ENCODE measurements at regions not wholly inside any gene's neighbourhood (a gene's known extent, or its start where the extent isn't known, plus 50 kb on each side); places are given as distances from the start of the nearest gene placed in this dataset.

- in situ Hi-C loops (cut with MboI; ENCODE audit: low sequenced_read_pairs) (no loop called here), dilution Hi-C loops (cut with HindIII; ENCODE audit: low sequenced_read_pairs, unreplicated experiment) (no loop called here)
Measured at GRCh38 chr3:147299656-147300055, 106.7 kb downstream of the ZIC4 start.

More at GRCh38 chr3:147299656-147300055, 106.7 kb downstream of the ZIC4 start:
- peak overlapping the region; percentile 58; the same call in 1 of the 2 replicates for H2AK5ac ChIP-seq (ENCODE audit: low read depth, low read length)
- peaks cover 4% of the 10 kb centered on the region for H3K4me1 ChIP-seq (ENCODE audit: control insufficient read depth, insufficient read depth, low read length)
- peak overlapping the region; percentile 1; the same call in 1 of the 2 replicates for H3K4ac ChIP-seq (ENCODE audit: low read depth, low read length)
- no peak overlapping the region for H3K27ac ChIP-seq (ENCODE audit: insufficient read depth, low read length)
- peak overlapping the region in 1 of 2 experiments; percentile 56; a peak in 1 of 4 replicates for H4K8ac ChIP-seq (ENCODE audit: low read depth in 2 of 2, low read length in 2 of 2)
- H3K27me3 ChIP-seq (ENCODE audit: control insufficient read depth, insufficient read depth, low read length), result no peaks in the 10 kb centered on the region
- H2BK15ac ChIP-seq (ENCODE audit: low read depth, low read length), result no peak overlapping the region; the same call in 2 of the 3 replicates
- H3K14ac ChIP-seq (replicated peaks; ENCODE audit: low read depth, low read length), result 0 out of 2 replicates have a peak overlapping the region, but pooled peaks have one; percentile 13
- no peak overlapping the region for H3K4me2 ChIP-seq (ENCODE audit: low read depth, low read length)
- H3K23ac ChIP-seq (ENCODE audit: low read depth, low read length), result peak overlapping the region; percentile 29; the same call in 1 of the 2 replicates
- no CpG with 5 or more reads among the region's 2 CpGs for WGBS, 2 experiments (ENCODE audit: extremely low coverage in 2 of 2, insufficient read length in 1 of 2)
- intact Hi-C loops (cut with micrococcal nuclease), result loop anchor here (5.0 kb wide), 1 partner anchor 97 kb away; no protein-coding TSS in a partner anchor
- TF ChIP-seq SMC3 (IDR thresholded peaks at IDR 0.05; ENCODE audit: low read depth, low read length) (no peak), RCOR1 (IDR thresholded peaks at IDR 0.05; ENCODE audit: insufficient replicate concordance, low read length) (no peak), MAFK (IDR thresholded peaks at IDR 0.05; ENCODE audit: low read depth, low read length) (no peak), NFE2L2 (IDR thresholded peaks at IDR 0.05; ENCODE audit: low read depth, low read length) (no peak), MAZ (IDR thresholded peaks at IDR 0.05; ENCODE audit: borderline replicate concordance, low read depth, low read length) (no peak), BHLHE40 (IDR thresholded peaks at IDR 0.05; ENCODE audit: low read depth, low read length) (no peak), CHD1 (IDR thresholded peaks at IDR 0.05; ENCODE audit: low read depth, low read length) (no peak), RAD21 (IDR thresholded peaks at IDR 0.05; ENCODE audit: low read length) (no peak), CEBPB (IDR thresholded peaks at IDR 0.05; ENCODE audit: low read depth, low read length) (no peak)
- TF ChIP-seq, protein P1, sequence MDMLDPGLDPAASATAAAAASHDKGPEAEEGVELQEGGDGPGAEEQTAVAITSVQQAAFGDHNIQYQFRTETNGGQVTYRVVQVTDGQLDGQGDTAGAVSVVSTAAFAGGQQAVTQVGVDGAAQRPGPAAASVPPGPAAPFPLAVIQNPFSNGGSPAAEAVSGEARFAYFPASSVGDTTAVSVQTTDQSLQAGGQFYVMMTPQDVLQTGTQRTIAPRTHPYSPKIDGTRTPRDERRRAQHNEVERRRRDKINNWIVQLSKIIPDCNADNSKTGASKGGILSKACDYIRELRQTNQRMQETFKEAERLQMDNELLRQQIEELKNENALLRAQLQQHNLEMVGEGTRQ (IDR thresholded peaks at IDR 0.05; ENCODE audit: low read depth, low read length), result no peak
- TF ChIP-seq, protein P2, sequence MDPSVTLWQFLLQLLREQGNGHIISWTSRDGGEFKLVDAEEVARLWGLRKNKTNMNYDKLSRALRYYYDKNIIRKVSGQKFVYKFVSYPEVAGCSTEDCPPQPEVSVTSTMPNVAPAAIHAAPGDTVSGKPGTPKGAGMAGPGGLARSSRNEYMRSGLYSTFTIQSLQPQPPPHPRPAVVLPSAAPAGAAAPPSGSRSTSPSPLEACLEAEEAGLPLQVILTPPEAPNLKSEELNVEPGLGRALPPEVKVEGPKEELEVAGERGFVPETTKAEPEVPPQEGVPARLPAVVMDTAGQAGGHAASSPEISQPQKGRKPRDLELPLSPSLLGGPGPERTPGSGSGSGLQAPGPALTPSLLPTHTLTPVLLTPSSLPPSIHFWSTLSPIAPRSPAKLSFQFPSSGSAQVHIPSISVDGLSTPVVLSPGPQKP (IDR thresholded peaks at IDR 0.05; ENCODE audit: borderline replicate concordance, low read depth, low read length), result no peak
- peak overlapping the region; percentile 33; the same call in 1 of the 2 replicates for H3K18ac ChIP-seq (ENCODE audit: low read depth, low read length)
- no peak overlapping the region for H3K56ac ChIP-seq (ENCODE audit: extremely low read depth, insufficient read depth, low read length)
- H4K91ac ChIP-seq (ENCODE audit: insufficient read depth, low read depth, low read length), result no peak overlapping the region
- H2BK20ac ChIP-seq (ENCODE audit: low read depth, low read length), result peak overlapping the region; percentile 72; the same call in 1 of the 2 replicates
- no peak overlapping the region for H4K5ac ChIP-seq (ENCODE audit: low read depth, low read length)
- no peak overlapping the region for H3K9ac ChIP-seq (ENCODE audit: low read depth, low read length)
- H3K4me3 ChIP-seq (ENCODE audit: insufficient read depth, low read depth, low read length), result no peak overlapping the region
- DNase-seq (peak; percentile 47), ATAC-seq (ENCODE audit: low read depth) (no peak)
- no peak overlapping the region for H2AK9ac ChIP-seq (replicated peaks; ENCODE audit: low read depth, low read length, poor library complexity)
- no peak overlapping the region for H2AFZ ChIP-seq (replicated peaks; ENCODE audit: low read length, poor library complexity)
- H3K36me3 ChIP-seq (ENCODE audit: control insufficient read depth, insufficient read depth, low read length), result no peaks in the 10 kb centered on the region
- CTCF ChIA-PET, result no interaction called here
- peak overlapping the region; percentile 32 for H2BK5ac ChIP-seq (ENCODE audit: low read depth, low read length, poor library complexity, severe bottlenecking)
- BruUV-seq (replicated peaks), result no TSS peak
- peak overlapping the region; percentile 68 for H2BK120ac ChIP-seq (ENCODE audit: low read depth, low read length)
- H3K9me1 ChIP-seq (ENCODE audit: insufficient read depth, low read length), result 0 out of 2 replicates have a peak, but pooled peaks cover 2% of the 10 kb centered on the region
- no peaks in the 10 kb centered on the region for H4K20me1 ChIP-seq (ENCODE audit: insufficient read depth, low read length)
- H3K79me1 ChIP-seq (ENCODE audit: low read depth in 1 of 2, low read length in 2 of 2), result no peaks in the 10 kb centered on the region
- no peaks in the 10 kb centered on the region for H3K9me3 ChIP-seq (ENCODE audit: control insufficient read depth, insufficient read depth, low read length)
- POLR2A ChIA-PET (ENCODE audit: unreplicated experiment), result no interaction called here
